GM23338 (cell line): ENCODE measurements at regions not wholly inside any gene's neighbourhood (a gene's known extent, or its start where the extent isn't known, plus 50 kb on each side); places are given as distances from the start of the nearest gene placed in this dataset.

Experiments
- ATAC-seq: fragments of 200-7000 bp; cut with Tn5 transposase; 3 replicates; pipeline ENCODE4 v1.9.1; 2020
- DNase-seq: peaks from one replicate; pipeline ENCODE4 v3.0.0-alpha.2; 2015; ENCODE audit warnings: low spot score
- H2AFZ ChIP-seq: fragments of 200-600 bp; sonication (generic); 2 replicates; pipeline ENCODE4 v1.8.0; 2016; ENCODE audit warnings: antibody characterized with exemption, mild to moderate bottlenecking, moderate library complexity
- H3F3A ChIP-seq: fragments of 200-600 bp; sonication (generic); replicated peaks from 2 replicates; pipeline ENCODE4 v1.8.0; 2017; ENCODE audit warnings: antibody characterized with exemption, mixed run types, low read depth
- H3K27ac ChIP-seq: fragments of 200-600 bp; sonication (generic); 2 replicates; pipeline ENCODE4 v1.6.1; 2016; ENCODE audit warnings: low read depth
- H3K27me3 ChIP-seq: fragments of 200-600 bp; sonication (generic); 2 replicates; pipeline ENCODE4 v1.8.0; 2016; ENCODE audit warnings: mild to moderate bottlenecking, mixed run types, moderate library complexity; ENCODE audit not compliant: insufficient read depth
- H3K36me3 ChIP-seq: fragments of 200-600 bp; sonication (generic); 2 replicates; pipeline ENCODE4 v1.8.0; 2016; ENCODE audit warnings: mild to moderate bottlenecking; ENCODE audit not compliant: insufficient read depth
- H3K4me1 ChIP-seq: fragments of 200-600 bp; sonication (generic); 2 replicates; pipeline ENCODE4 v1.8.0; 2016; ENCODE audit warnings: mild to moderate bottlenecking, moderate library complexity; ENCODE audit not compliant: insufficient read depth
- H3K4me2 ChIP-seq: fragments of 200-600 bp; sonication (generic); 2 replicates; pipeline ENCODE4 v1.7.1; 2017; ENCODE audit warnings: mixed run types
- H3K4me3 ChIP-seq: fragments of 200-600 bp; sonication (generic); 2 replicates; pipeline ENCODE4 v1.6.1; 2016; ENCODE audit warnings: mixed run types
- H3K79me2 ChIP-seq: fragments of 200-600 bp; sonication (generic); replicated peaks from 2 replicates; pipeline ENCODE4 v1.8.0; 2017; ENCODE audit warnings: mild to moderate bottlenecking; ENCODE audit not compliant: insufficient read depth
- H3K9me2 ChIP-seq: fragments of 200-600 bp; sonication (generic); 2 replicates; pipeline ENCODE4 v1.8.0; 2017; ENCODE audit not compliant: insufficient read depth
- H4K20me1 ChIP-seq: fragments of 200-600 bp; sonication (generic); replicated peaks from 2 replicates; pipeline ENCODE4 v1.8.0; 2017; ENCODE audit warnings: mild to moderate bottlenecking; ENCODE audit not compliant: insufficient read depth
- H3K27ac Mint-ChIP-seq: 2 replicates; pipeline ENCODE4 v1.8.0; 2020; ENCODE audit warnings: inconsistent platforms, mild to moderate bottlenecking, moderate library complexity, mixed read lengths
- H3K27me3 Mint-ChIP-seq: 3 replicates; pipeline ENCODE4 v1.8.0; 2022; ENCODE audit warnings: low read depth, mild to moderate bottlenecking, moderate library complexity, mixed read lengths, inconsistent platforms; ENCODE audit not compliant: insufficient read depth, poor library complexity
- H3K36me3 Mint-ChIP-seq: 3 replicates; pipeline ENCODE4 v1.8.0; 2021; ENCODE audit warnings: low read depth, mild to moderate bottlenecking, inconsistent platforms, moderate library complexity, mixed read lengths
- H3K4me1 Mint-ChIP-seq: 3 replicates; pipeline ENCODE4 v1.8.0; 2020; ENCODE audit warnings: mild to moderate bottlenecking, inconsistent platforms, mixed read lengths
- H3K4me3 Mint-ChIP-seq: 3 replicates; pipeline ENCODE4 v1.8.0; 2021; ENCODE audit warnings: moderate library complexity, mild to moderate bottlenecking, inconsistent platforms, mixed read lengths
- H3K9me3 Mint-ChIP-seq: 3 replicates; pipeline ENCODE4 v1.8.0; 2020; ENCODE audit warnings: moderate library complexity, mild to moderate bottlenecking, inconsistent platforms, mixed read lengths
- CREB1 ChIP-seq: fragments of 250-450 bp; sonication (Bioruptor Pico); IDR thresholded peaks from 2 replicates; pipeline ENCODE4 v1.5.0; 2020; ENCODE audit warnings: low read depth, mild to moderate bottlenecking, moderate library complexity
- EZH2 ChIP-seq: fragments of 200-600 bp; sonication (generic); IDR thresholded peaks from one replicate; pipeline ENCODE4 v1.8.0; 2017; ENCODE audit warnings: antibody characterized with exemption, mild to moderate bottlenecking, low read depth; ENCODE audit not compliant: unreplicated experiment
- JUNB ChIP-seq: IDR thresholded peaks from one replicate; pipeline ENCODE4 v1.6.1; 2016; ENCODE audit warnings: antibody characterized with exemption; ENCODE audit not compliant: unreplicated experiment
- POLR2AphosphoS5 ChIP-seq: IDR thresholded peaks from 2 replicates; pipeline ENCODE4 v1.6.1; 2016; ENCODE audit warnings: antibody characterized with exemption, low read depth
- ZNF114 ChIP-seq: fragments of 250-450 bp; sonication (Bioruptor Pico); IDR thresholded peaks from 2 replicates; pipeline ENCODE4 v1.5.0; 2020; ENCODE audit warnings: mild to moderate bottlenecking, moderate library complexity
- ZNF331 ChIP-seq: fragments of 250-450 bp; sonication (Bioruptor Pico); IDR thresholded peaks from 2 replicates; pipeline ENCODE4 v1.5.0; 2020; ENCODE audit warnings: low read depth, mild to moderate bottlenecking, moderate library complexity
- TF ChIP-seq, protein P1 (sequence below): fragments of 250-450 bp; sonication (Bioruptor Pico); IDR thresholded peaks from 2 replicates; pipeline ENCODE4 v1.5.0; 2020; ENCODE audit warnings: mild to moderate bottlenecking, moderate library complexity
- TF ChIP-seq, protein P2 (sequence below): IDR thresholded peaks from 2 replicates; pipeline ENCODE4 v1.6.1; 2016; ENCODE audit warnings: antibody characterized with exemption
- TF ChIP-seq, protein P3 (sequence below): IDR thresholded peaks from one replicate; pipeline ENCODE4 v1.6.1; 2018; ENCODE audit warnings: antibody characterized with exemption; ENCODE audit not compliant: unreplicated experiment

DNA sequence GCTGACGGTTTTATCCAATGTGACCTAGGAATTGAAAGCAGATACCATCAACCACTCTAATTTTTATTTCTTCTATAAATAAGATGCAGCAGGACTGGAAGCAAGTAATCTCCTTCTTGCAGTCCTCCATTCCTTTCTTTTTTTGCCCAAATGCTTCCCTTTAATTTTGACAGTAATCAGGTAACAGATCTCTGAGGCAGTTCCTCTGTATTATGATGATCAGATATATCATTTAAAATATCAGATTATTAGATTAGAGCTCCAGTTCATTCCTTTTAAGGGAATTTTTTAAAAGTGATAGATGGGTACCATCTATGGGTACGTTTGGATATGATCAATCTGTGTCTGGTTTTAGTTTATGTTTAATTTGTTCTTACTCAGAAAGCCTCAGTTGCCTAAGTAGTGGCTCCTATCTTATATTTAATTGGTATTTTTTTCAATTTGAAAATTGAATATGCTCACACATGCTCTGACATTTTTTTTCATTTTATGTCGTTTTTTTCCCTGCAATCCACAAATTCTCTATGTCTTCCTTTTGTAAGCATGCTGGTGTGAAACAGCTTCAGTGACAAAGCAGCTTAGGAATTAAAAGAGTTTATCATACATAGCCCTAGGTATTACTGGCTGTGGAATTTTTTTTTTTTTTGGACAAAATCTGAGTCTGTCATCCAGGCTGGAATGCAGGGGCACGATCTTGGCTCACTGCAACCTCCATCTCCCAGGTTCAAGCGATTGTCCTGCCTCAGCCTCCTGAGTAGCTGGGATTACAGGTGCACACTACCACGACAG is 73.7 kb upstream of the ANK2 start:
- Mint-ChIP-seq H3K9me3 (peaks cover 13% of the 10 kb centered on the region), H3K36me3 (peaks cover 20% of the 10 kb centered on the region; the same call in 2 of the 3 replicates), H3K27ac (no peak overlapping the region), H3K4me1 (peaks cover 14% of the 10 kb centered on the region), H3K27me3 (peaks cover 5% of the 10 kb centered on the region), H3K4me3 (no peak overlapping the region)
- no peaks in the 10 kb centered on the region for H3F3A ChIP-seq
- H3K4me2 ChIP-seq = no peak overlapping the region
- no peak overlapping the region for H3K27ac ChIP-seq
- TF ChIP-seq, protein P1, sequence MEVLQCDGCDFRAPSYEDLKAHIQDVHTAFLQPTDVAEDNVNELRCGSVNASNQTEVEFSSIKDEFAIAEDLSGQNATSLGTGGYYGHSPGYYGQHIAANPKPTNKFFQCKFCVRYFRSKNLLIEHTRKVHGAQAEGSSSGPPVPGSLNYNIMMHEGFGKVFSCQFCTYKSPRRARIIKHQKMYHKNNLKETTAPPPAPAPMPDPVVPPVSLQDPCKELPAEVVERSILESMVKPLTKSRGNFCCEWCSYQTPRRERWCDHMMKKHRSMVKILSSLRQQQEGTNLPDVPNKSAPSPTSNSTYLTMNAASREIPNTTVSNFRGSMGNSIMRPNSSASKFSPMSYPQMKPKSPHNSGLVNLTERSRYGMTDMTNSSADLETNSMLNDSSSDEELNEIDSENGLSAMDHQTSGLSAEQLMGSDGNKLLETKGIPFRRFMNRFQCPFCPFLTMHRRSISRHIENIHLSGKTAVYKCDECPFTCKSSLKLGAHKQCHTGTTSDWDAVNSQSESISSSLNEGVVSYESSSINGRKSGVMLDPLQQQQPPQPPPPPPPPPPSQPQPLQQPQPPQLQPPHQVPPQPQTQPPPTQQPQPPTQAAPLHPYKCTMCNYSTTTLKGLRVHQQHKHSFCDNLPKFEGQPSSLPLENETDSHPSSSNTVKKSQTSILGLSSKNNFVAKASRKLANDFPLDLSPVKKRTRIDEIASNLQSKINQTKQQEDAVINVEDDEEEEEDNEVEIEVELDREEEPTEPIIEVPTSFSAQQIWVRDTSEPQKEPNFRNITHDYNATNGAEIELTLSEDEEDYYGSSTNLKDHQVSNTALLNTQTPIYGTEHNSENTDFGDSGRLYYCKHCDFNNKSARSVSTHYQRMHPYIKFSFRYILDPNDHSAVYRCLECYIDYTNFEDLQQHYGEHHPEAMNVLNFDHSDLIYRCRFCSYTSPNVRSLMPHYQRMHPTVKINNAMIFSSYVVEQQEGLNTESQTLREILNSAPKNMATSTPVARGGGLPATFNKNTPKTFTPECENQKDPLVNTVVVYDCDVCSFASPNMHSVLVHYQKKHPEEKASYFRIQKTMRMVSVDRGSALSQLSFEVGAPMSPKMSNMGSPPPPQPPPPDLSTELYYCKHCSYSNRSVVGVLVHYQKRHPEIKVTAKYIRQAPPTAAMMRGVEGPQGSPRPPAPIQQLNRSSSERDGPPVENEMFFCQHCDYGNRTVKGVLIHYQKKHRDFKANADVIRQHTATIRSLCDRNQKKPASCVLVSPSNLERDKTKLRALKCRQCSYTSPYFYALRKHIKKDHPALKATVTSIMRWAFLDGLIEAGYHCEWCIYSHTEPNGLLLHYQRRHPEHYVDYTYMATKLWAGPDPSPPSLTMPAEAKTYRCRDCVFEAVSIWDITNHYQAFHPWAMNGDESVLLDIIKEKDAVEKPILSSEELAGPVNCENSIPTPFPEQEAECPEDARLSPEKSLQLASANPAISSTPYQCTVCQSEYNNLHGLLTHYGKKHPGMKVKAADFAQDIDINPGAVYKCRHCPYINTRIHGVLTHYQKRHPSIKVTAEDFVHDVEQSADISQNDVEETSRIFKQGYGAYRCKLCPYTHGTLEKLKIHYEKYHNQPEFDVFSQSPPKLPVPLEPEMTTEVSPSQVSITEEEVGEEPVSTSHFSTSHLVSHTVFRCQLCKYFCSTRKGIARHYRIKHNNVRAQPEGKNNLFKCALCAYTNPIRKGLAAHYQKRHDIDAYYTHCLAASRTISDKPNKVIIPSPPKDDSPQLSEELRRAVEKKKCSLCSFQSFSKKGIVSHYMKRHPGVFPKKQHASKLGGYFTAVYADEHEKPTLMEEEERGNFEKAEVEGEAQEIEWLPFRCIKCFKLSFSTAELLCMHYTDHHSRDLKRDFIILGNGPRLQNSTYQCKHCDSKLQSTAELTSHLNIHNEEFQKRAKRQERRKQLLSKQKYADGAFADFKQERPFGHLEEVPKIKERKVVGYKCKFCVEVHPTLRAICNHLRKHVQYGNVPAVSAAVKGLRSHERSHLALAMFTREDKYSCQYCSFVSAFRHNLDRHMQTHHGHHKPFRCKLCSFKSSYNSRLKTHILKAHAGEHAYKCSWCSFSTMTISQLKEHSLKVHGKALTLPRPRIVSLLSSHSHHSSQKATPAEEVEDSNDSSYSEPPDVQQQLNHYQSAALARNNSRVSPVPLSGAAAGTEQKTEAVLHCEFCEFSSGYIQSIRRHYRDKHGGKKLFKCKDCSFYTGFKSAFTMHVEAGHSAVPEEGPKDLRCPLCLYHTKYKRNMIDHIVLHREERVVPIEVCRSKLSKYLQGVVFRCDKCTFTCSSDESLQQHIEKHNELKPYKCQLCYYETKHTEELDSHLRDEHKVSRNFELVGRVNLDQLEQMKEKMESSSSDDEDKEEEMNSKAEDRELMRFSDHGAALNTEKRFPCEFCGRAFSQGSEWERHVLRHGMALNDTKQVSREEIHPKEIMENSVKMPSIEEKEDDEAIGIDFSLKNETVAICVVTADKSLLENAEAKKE = no peak
- H3K4me3 ChIP-seq = no peak overlapping the region
- peaks cover 10% of the 10 kb centered on the region; the same call in 1 of the 2 replicates for H3K4me1 ChIP-seq
- no peaks in the 10 kb centered on the region for H3K9me2 ChIP-seq
- H2AFZ ChIP-seq = no peak overlapping the region
- no peaks in the 10 kb centered on the region for H4K20me1 ChIP-seq
- H3K79me2 ChIP-seq = no peaks in the 10 kb centered on the region
- DNase-seq (no peak), ATAC-seq (no peak)
- H3K27me3 ChIP-seq = no peaks in the 10 kb centered on the region
- no peaks in the 10 kb centered on the region for H3K36me3 ChIP-seq

DNA sequence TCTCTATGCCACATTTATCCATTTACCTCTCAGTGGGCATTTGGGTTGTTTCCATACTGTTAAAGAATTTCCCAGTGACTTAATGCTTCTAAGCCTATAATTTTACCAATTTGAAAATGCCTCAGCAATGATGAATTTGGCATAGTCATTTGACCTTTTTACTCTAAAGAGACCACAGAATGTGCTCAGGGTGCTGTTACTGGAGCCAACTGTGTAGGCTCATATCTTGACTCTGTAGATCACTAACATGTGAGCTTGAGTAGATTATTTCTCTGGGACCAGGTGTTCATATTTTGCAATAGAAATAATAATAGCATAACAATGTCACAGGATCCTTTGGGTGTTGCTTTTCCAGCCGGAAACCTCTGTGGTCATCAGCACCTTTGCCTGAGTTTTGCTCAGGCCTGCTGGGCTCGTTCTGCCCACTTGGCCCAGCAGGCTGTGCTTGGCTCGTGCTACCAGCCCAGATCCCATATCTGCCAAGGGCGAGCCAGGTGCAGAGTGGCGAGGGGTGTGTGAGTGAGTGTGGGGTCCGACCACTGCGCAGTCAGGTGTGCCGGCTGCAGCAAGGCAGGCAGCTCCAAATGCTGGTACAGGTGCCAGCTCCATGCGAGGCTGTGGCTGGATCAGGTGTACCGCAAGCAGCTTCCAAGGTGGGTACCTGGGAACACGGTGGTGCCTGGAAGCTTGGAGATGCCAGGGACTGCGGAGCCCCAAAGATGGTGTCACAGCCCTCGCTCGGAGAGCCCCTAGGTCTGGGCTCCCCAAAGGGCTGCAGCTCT is 70.6 kb upstream of the ANK2 start:
- ATAC-seq (no peak), DNase-seq (no peak)
- no peak overlapping the region for H2AFZ ChIP-seq
- H3K4me2 ChIP-seq = no peak overlapping the region
- H3K9me3 Mint-ChIP-seq = peaks cover 13% of the 10 kb centered on the region
- no peak overlapping the region for H3K27ac Mint-ChIP-seq
- H3K4me1 ChIP-seq = peaks cover 4% of the 10 kb centered on the region; the same call in 1 of the 2 replicates
- H3K27ac ChIP-seq = no peak overlapping the region
- H4K20me1 ChIP-seq = no peaks in the 10 kb centered on the region
- H3K9me2 ChIP-seq = no peaks in the 10 kb centered on the region
- H3K36me3 Mint-ChIP-seq = peaks cover 20% of the 10 kb centered on the region; the same call in 2 of the 3 replicates
- peaks cover 5% of the 10 kb centered on the region for H3K27me3 Mint-ChIP-seq
- no peak overlapping the region for H3K4me3 Mint-ChIP-seq
- no peaks in the 10 kb centered on the region for H3F3A ChIP-seq
- H3K79me2 ChIP-seq = no peaks in the 10 kb centered on the region
- H3K36me3 ChIP-seq = no peaks in the 10 kb centered on the region
- no peaks in the 10 kb centered on the region for H3K27me3 ChIP-seq
- no peak overlapping the region for H3K4me3 ChIP-seq
- H3K4me1 Mint-ChIP-seq = peaks cover 6% of the 10 kb centered on the region
- TF ChIP-seq JUNB (no peak), ZNF114 (CRISPR knock-in tag) (no peak), ZNF331 (CRISPR knock-in tag) (no peak), CREB1 (no peak), POLR2AphosphoS5 (no peak), EZH2 (no peak)
- TF ChIP-seq, protein P2, sequence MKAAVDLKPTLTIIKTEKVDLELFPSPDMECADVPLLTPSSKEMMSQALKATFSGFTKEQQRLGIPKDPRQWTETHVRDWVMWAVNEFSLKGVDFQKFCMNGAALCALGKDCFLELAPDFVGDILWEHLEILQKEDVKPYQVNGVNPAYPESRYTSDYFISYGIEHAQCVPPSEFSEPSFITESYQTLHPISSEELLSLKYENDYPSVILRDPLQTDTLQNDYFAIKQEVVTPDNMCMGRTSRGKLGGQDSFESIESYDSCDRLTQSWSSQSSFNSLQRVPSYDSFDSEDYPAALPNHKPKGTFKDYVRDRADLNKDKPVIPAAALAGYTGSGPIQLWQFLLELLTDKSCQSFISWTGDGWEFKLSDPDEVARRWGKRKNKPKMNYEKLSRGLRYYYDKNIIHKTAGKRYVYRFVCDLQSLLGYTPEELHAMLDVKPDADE = no peak
- TF ChIP-seq, protein P3, sequence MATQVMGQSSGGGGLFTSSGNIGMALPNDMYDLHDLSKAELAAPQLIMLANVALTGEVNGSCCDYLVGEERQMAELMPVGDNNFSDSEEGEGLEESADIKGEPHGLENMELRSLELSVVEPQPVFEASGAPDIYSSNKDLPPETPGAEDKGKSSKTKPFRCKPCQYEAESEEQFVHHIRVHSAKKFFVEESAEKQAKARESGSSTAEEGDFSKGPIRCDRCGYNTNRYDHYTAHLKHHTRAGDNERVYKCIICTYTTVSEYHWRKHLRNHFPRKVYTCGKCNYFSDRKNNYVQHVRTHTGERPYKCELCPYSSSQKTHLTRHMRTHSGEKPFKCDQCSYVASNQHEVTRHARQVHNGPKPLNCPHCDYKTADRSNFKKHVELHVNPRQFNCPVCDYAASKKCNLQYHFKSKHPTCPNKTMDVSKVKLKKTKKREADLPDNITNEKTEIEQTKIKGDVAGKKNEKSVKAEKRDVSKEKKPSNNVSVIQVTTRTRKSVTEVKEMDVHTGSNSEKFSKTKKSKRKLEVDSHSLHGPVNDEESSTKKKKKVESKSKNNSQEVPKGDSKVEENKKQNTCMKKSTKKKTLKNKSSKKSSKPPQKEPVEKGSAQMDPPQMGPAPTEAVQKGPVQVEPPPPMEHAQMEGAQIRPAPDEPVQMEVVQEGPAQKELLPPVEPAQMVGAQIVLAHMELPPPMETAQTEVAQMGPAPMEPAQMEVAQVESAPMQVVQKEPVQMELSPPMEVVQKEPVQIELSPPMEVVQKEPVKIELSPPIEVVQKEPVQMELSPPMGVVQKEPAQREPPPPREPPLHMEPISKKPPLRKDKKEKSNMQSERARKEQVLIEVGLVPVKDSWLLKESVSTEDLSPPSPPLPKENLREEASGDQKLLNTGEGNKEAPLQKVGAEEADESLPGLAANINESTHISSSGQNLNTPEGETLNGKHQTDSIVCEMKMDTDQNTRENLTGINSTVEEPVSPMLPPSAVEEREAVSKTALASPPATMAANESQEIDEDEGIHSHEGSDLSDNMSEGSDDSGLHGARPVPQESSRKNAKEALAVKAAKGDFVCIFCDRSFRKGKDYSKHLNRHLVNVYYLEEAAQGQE = no peak
